Cerebellar nuclear complex (tissue), 1 donor: ENCODE measurements at regions not wholly inside any gene's neighbourhood (a gene's known extent, or its start where the extent isn't known, plus 50 kb on each side); places are given as distances from the start of the nearest gene placed in this dataset.

Source experiments
- DNase-seq, 2 experiments: peaks; one replicate each; lab custom pipeline; 2025; lab: John Stamatoyannopoulos, UW

GRCh38 chr6:100267721-100268123 is 197.0 kb downstream of the SIM1 start:
- no peak for DNase-seq

- no peak for DNase-seq
These were observed 198.0 kb downstream of the SIM1 start for GRCh38 chr6:100266494-100267401.

- no peak for DNase-seq
These were observed 202.6 kb downstream of the SIM1 start for GRCh38 chr6:100262086-100262485.

GRCh38 chr6:100261486-100261885 is 203.2 kb downstream of the SIM1 start:
- DNase-seq: no peak

GRCh38 chr6:100260584-100260983 is 204.1 kb downstream of the SIM1 start:
- DNase-seq: no peak

GRCh38 chr6:100259865-100260264 is 204.9 kb downstream of the SIM1 start:
- no peak for DNase-seq

GRCh38 chr6:100258752-100259151 is 206.0 kb downstream of the SIM1 start:
- no peak for DNase-seq

GRCh38 chr6:100257793-100258395 is 206.8 kb downstream of the SIM1 start:
- no peak for DNase-seq

- DNase-seq: no peak
These were observed 209.0 kb downstream of the SIM1 start for GRCh38 chr6:100255701-100256100.

- DNase-seq: no peak
These were observed 217.6 kb downstream of the SIM1 start for GRCh38 chr6:100247123-100247522.

GRCh38 chr6:100246206-100246605 is 218.5 kb downstream of the SIM1 start:
- no peak for DNase-seq

GRCh38 chr6:100240798-100241197 is 223.9 kb downstream of the SIM1 start:
- no peak for DNase-seq

GRCh38 chr6:100237821-100238220 is 226.9 kb downstream of the SIM1 start:
- DNase-seq: no peak

- DNase-seq: no peak
These were observed 228.3 kb downstream of the SIM1 start for GRCh38 chr6:100236389-100236788.

GRCh38 chr6:100235631-100236030 is 229.1 kb downstream of the SIM1 start:
- DNase-seq: no peak

- no peak for DNase-seq
These were observed 230.1 kb downstream of the SIM1 start for GRCh38 chr6:100234625-100235024.

- no peak for DNase-seq
These were observed 231.7 kb downstream of the SIM1 start for GRCh38 chr6:100232781-100233573.

GRCh38 chr6:100230953-100231316 is 233.8 kb downstream of the SIM1 start:
- no peak for DNase-seq

GRCh38 chr6:100230115-100230952 is 234.4 kb downstream of the SIM1 start:
- no peak for DNase-seq

GRCh38 chr6:100229512-100229911 is 235.2 kb downstream of the SIM1 start:
- DNase-seq: no peak

GRCh38 chr6:100228834-100229441 is 234.9 kb upstream of the MCHR2 start:
- no peak for DNase-seq
